Neuron (in vitro differentiated cells): ENCODE measurements at regions not wholly inside any gene's neighbourhood (a gene's known extent, or its start where the extent isn't known, plus 50 kb on each side); places are given as distances from the start of the nearest gene placed in this dataset.

Experiments used
- H2AFZ ChIP-seq: one replicate; pipeline ENCODE4 v1.6.1; 2013; ENCODE audit warnings: low read depth, mild to moderate bottlenecking, inconsistent platforms, low read length, moderate library complexity
- H3K27me3 ChIP-seq: one replicate; pipeline ENCODE4 v1.6.1; 2013; ENCODE audit warnings: low read length; ENCODE audit not compliant: insufficient read depth
- H3K36me3 ChIP-seq: one replicate; pipeline ENCODE4 v1.6.1; 2013; ENCODE audit warnings: low read length; ENCODE audit not compliant: insufficient read depth
- H3K4me1 ChIP-seq: one replicate; pipeline ENCODE4 v1.6.1; 2013; ENCODE audit warnings: low read length; ENCODE audit not compliant: insufficient read depth
- H3K4me3 ChIP-seq: 2 replicates; pipeline ENCODE4 v1.5.1; 2013; ENCODE audit warnings: mild to moderate bottlenecking, low read length, moderate library complexity
- H3K9me3 ChIP-seq: one replicate; pipeline ENCODE4 v1.6.1; 2013; ENCODE audit warnings: low read length

- Histone ChIP-seq H2AFZ (no peak overlapping the region), H3K4me1 (no peaks in the 10 kb centered on the region), H3K36me3 (no peaks in the 10 kb centered on the region), H3K9me3 (no peaks in the 10 kb centered on the region), H3K27me3 (no peaks in the 10 kb centered on the region), H3K4me3 (no peak overlapping the region)
These were observed 462.3 kb upstream of the PPP2R3A start for GRCh38 chr3:135503065-135503759.

- no peaks in the 10 kb centered on the region for H3K36me3 ChIP-seq
- no peaks in the 10 kb centered on the region for H3K4me1 ChIP-seq
- H2AFZ ChIP-seq: no peak overlapping the region
- no peaks in the 10 kb centered on the region for H3K9me3 ChIP-seq
- H3K27me3 ChIP-seq: no peaks in the 10 kb centered on the region
- H3K4me3 ChIP-seq: no peak overlapping the region
These were observed 461.5 kb upstream of the PPP2R3A start for GRCh38 chr3:135503760-135504686.

GRCh38 chr3:135513106-135514059 lies 452.1 kb upstream of the PPP2R3A start:
- Histone ChIP-seq H3K36me3 (no peaks in the 10 kb centered on the region), H3K9me3 (no peaks in the 10 kb centered on the region), H2AFZ (no peak overlapping the region), H3K4me3 (no peak overlapping the region), H3K27me3 (no peaks in the 10 kb centered on the region), H3K4me1 (no peaks in the 10 kb centered on the region)

GRCh38 chr3:135514060-135514448 lies 451.5 kb upstream of the PPP2R3A start:
- Histone ChIP-seq H3K27me3 (no peaks in the 10 kb centered on the region), H3K4me1 (no peaks in the 10 kb centered on the region), H3K4me3 (no peak overlapping the region), H3K9me3 (no peaks in the 10 kb centered on the region), H2AFZ (no peak overlapping the region), H3K36me3 (no peaks in the 10 kb centered on the region)

DNA sequence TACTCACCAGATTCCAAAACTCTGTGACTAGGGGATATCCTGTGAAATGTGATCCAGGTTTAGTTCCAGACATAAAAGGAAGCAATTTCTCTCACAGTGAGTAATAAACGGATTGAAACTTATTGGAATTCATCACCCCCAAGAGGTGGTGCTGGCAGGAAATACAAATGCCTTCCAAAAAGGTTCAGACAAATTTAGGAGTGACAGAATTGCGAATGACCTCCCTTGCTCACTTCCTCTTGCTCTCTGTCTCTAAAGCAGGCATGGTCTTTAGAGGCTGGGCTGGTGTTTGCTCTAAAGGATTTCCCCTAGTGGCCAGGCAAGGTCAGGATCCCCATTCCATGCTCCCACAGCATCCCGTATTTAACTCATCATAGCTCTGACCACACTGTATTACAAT lies 449.4 kb upstream of the PPP2R3A start:
- H3K4me1 ChIP-seq: no peaks in the 10 kb centered on the region
- no peaks in the 10 kb centered on the region for H3K36me3 ChIP-seq
- H3K4me3 ChIP-seq: no peak overlapping the region
- no peaks in the 10 kb centered on the region for H3K27me3 ChIP-seq
- no peaks in the 10 kb centered on the region for H3K9me3 ChIP-seq
- H2AFZ ChIP-seq: no peak overlapping the region

- Histone ChIP-seq H3K36me3 (no peaks in the 10 kb centered on the region), H3K27me3 (no peaks in the 10 kb centered on the region), H3K4me1 (no peaks in the 10 kb centered on the region), H3K9me3 (no peaks in the 10 kb centered on the region), H3K4me3 (no peak overlapping the region), H2AFZ (no peak overlapping the region)
These were observed 437.0 kb upstream of the PPP2R3A start for GRCh38 chr3:135528413-135529015.

GRCh38 chr3:135532021-135532420 lies 433.5 kb upstream of the PPP2R3A start:
- Histone ChIP-seq H2AFZ (no peak overlapping the region), H3K36me3 (no peaks in the 10 kb centered on the region), H3K27me3 (no peaks in the 10 kb centered on the region), H3K9me3 (no peaks in the 10 kb centered on the region), H3K4me3 (no peak overlapping the region), H3K4me1 (no peaks in the 10 kb centered on the region)

DNA sequence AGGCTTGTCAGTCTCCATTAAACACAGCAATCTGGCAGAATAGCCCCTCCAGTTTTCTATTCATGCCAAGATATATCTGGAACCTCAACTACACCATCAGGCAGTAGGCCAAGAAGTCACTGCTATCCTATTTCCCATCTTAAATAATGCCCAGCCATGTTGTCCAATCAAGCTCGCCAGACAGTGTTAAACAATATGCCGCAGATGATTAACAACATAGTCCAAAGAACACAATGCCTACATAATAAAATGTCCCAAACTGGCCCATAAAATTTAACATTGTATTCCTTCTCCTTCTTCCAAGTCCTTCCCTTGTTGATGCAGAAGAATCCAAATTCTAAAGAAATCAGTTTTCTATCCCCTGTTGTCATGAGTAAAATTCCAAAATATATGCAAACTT lies 427.4 kb upstream of the PPP2R3A start:
- H3K27me3 ChIP-seq: no peaks in the 10 kb centered on the region
- H3K9me3 ChIP-seq: no peaks in the 10 kb centered on the region
- no peak overlapping the region for H3K4me3 ChIP-seq
- no peak overlapping the region for H2AFZ ChIP-seq
- H3K36me3 ChIP-seq: no peaks in the 10 kb centered on the region
- H3K4me1 ChIP-seq: no peaks in the 10 kb centered on the region

DNA sequence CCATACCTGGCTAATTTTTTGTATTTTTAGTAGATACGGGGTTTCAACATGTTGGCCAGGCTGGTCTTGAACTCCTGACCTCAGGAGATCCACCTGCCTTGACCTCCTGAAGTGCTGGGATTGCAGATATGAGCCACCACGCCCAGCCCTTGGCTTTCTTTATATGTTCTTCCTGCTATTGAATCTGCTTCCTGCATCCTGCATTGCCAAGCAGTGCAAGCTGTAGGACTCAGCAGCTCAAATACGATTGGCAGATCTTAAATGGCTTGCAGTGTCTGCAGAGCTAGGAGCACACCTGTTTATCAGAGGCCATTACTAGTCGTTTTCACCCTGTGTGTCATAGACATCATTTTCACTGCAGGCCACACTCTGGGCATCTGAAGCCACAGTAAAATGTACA lies 426.2 kb upstream of the PPP2R3A start:
- Histone ChIP-seq H3K27me3 (no peaks in the 10 kb centered on the region), H3K9me3 (no peaks in the 10 kb centered on the region), H3K36me3 (no peaks in the 10 kb centered on the region), H3K4me3 (no peak overlapping the region), H2AFZ (no peak overlapping the region), H3K4me1 (no peaks in the 10 kb centered on the region)

DNA sequence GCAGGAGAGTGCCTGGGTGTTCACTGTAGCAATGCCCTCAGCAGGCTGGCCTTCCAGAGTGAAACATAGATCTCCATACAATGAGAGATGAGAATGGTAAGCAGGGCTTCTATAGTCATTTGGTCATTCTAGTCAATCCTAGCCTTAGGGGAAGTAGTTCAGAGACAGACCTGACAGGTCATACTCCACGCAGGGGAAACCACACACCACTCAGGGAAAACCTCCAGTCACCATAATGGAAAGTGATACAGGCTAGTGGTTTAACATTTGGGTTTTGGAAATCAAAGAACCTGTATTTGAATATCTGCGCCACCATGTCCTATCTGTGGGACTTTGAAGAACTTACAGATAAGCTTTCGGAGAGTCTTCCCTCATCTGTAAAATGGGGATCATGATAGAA lies 425.7 kb upstream of the PPP2R3A start:
- Histone ChIP-seq H3K4me3 (no peak overlapping the region), H3K9me3 (no peaks in the 10 kb centered on the region), H3K4me1 (no peaks in the 10 kb centered on the region), H3K36me3 (no peaks in the 10 kb centered on the region), H3K27me3 (no peaks in the 10 kb centered on the region), H2AFZ (no peak overlapping the region)

DNA sequence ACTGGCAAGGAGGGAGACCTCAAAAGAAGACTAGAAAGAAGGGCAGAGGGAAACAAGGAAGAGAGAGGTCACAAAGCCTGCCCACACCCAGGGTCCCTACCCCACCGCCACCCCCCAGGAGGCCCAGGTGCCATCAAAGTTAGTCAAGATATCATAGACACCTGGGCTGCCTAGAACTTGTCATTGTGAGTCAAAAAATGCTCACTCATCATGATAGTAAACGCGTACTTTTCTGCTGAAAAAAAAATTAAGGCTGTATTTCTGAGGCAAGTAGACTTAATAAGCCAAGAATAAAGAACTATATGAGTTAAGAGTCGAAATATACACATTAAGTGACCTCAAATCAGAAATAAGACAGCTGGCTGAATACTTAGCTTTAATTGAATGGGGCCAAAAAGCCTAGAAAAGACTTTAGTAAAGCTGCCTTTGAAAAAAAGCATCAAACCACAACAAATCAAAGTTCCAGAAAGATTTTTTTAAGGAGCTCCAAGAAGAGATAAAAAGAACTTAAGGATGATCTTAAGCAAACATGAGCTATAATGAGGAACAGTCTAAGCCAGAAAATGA lies 415.5 kb upstream of the PPP2R3A start:
- Histone ChIP-seq H3K4me3 (no peak overlapping the region), H3K27me3 (no peaks in the 10 kb centered on the region), H2AFZ (no peak overlapping the region), H3K4me1 (no peaks in the 10 kb centered on the region), H3K9me3 (no peaks in the 10 kb centered on the region), H3K36me3 (no peaks in the 10 kb centered on the region)

DNA sequence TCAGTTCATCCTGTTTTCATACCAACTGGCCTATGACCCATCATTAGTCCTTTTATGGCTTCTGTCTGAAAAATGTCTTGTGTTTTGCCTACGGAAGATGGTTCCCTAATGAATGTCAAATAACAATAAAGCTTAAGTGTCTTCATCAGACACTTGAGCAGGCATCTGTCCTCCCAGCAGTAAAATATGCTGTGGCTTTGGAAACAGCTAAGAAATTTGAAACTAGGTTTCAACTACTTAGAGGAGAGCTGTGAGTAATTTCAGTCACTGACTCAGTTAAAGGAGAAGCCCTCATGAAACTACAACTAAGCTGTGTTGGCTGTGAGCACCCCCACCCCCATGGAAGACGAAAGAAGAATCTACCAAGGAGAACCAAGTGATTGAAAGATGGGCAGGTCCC lies 409.4 kb upstream of the PPP2R3A start:
- Histone ChIP-seq H3K4me1 (no peaks in the 10 kb centered on the region), H3K4me3 (no peak overlapping the region), H3K36me3 (no peaks in the 10 kb centered on the region), H3K9me3 (no peaks in the 10 kb centered on the region), H2AFZ (no peak overlapping the region), H3K27me3 (no peaks in the 10 kb centered on the region)
